C4-2B (cell line): ENCODE measurements at regions not wholly inside any gene's neighbourhood (a gene's known extent, or its start where the extent isn't known, plus 50 kb on each side); places are given as distances from the start of the nearest gene placed in this dataset.

Experiments used
- ZFX ChIP-seq: fragments of 450-650 bp; IDR thresholded peaks from 2 replicates; pipeline ENCODE4 v1.6.1; 2017
- TF ChIP-seq, protein P1 (sequence below): fragments of 450-650 bp; conservative IDR thresholded peaks from 2 replicates; pipeline ENCODE4 v1.5.1; 2017; ENCODE audit warnings: mild to moderate bottlenecking

DNA sequence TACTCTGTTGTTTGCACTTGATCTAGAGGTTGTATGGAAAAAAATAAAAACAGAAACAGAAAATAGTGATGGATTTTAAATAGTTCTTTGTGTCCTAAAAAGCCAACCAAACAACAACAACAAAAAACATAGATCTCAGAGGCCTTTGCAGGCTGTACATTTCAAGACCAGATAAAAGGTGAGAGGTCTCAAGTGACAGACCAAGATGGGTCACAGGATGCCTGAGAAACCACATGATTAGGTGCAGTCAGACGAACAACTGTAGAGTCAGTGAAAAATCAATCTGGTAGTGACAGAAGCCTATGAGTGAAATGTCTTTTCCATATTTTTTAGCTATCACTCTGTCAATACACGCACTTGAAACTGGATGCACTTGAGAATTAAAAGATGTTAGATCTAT is 193.5 kb upstream of the SAMSN1 start:
- TF ChIP-seq, protein P1, sequence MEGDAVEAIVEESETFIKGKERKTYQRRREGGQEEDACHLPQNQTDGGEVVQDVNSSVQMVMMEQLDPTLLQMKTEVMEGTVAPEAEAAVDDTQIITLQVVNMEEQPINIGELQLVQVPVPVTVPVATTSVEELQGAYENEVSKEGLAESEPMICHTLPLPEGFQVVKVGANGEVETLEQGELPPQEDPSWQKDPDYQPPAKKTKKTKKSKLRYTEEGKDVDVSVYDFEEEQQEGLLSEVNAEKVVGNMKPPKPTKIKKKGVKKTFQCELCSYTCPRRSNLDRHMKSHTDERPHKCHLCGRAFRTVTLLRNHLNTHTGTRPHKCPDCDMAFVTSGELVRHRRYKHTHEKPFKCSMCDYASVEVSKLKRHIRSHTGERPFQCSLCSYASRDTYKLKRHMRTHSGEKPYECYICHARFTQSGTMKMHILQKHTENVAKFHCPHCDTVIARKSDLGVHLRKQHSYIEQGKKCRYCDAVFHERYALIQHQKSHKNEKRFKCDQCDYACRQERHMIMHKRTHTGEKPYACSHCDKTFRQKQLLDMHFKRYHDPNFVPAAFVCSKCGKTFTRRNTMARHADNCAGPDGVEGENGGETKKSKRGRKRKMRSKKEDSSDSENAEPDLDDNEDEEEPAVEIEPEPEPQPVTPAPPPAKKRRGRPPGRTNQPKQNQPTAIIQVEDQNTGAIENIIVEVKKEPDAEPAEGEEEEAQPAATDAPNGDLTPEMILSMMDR, result no peak
- TF ChIP-seq ZFX, result no peak
